KMS-11 (cell line): ENCODE measurements at regions not wholly inside any gene's neighbourhood (a gene's known extent, or its start where the extent isn't known, plus 50 kb on each side); places are given as distances from the start of the nearest gene placed in this dataset.

Source experiments
- H2AFZ ChIP-seq: fragments of 200-600 bp; sonication (generic); 2 replicates; pipeline ENCODE4 v1.6.1; 2016; ENCODE audit warnings: antibody characterized with exemption, mixed run types, low read depth
- H3K27ac ChIP-seq: fragments of 200-600 bp; sonication (generic); 2 replicates; pipeline ENCODE4 v1.6.1; 2016; ENCODE audit warnings: mild to moderate bottlenecking, mixed run types
- H3K27me3 ChIP-seq: fragments of 200-600 bp; sonication (generic); 2 replicates; pipeline ENCODE4 v1.6.1; 2017; ENCODE audit warnings: mild to moderate bottlenecking, low read depth, mixed run types, moderate library complexity; ENCODE audit not compliant: insufficient read depth
- H3K36me3 ChIP-seq: fragments of 200-600 bp; sonication (generic); 2 replicates; pipeline ENCODE4 v1.6.1; 2017; ENCODE audit warnings: mild to moderate bottlenecking, mixed run types; ENCODE audit not compliant: insufficient read depth
- H3K4me1 ChIP-seq: fragments of 200-600 bp; sonication (generic); 2 replicates; pipeline ENCODE4 v1.6.1; 2016; ENCODE audit warnings: mild to moderate bottlenecking, low read depth, mixed run types; ENCODE audit not compliant: poor library complexity, severe bottlenecking
- H3K4me2 ChIP-seq: fragments of 200-600 bp; sonication (generic); 2 replicates; pipeline ENCODE4 v1.7.0; 2016; ENCODE audit warnings: mild to moderate bottlenecking, mixed run types
- H3K4me3 ChIP-seq: fragments of 200-600 bp; sonication (generic); IDR thresholded peaks from 2 replicates; pipeline ENCODE4 v1.6.1; 2017; ENCODE audit warnings: low read depth, low read length, mixed read lengths; ENCODE audit not compliant: insufficient read depth
- H3K79me2 ChIP-seq: fragments of 200-600 bp; sonication (generic); 2 replicates; pipeline ENCODE4 v1.6.1; 2016; ENCODE audit warnings: low read depth, mixed run types; ENCODE audit not compliant: insufficient read depth
- H3K9ac ChIP-seq: fragments of 200-600 bp; sonication (generic); 2 replicates; pipeline ENCODE4 v1.6.1; 2016; ENCODE audit warnings: mild to moderate bottlenecking, mixed run types
- H4K20me1 ChIP-seq: fragments of 200-600 bp; sonication (generic); 2 replicates; pipeline ENCODE4 v1.6.1; 2016; ENCODE audit warnings: mild to moderate bottlenecking, mixed run types; ENCODE audit not compliant: insufficient read depth
- CTCF ChIP-seq: fragments of 200-600 bp; sonication (generic); conservative IDR thresholded peaks from 2 replicates; pipeline ENCODE4 v1.6.1; 2017; ENCODE audit warnings: low read depth, mild to moderate bottlenecking, antibody characterized with exemption, low read length, moderate library complexity, mixed read lengths

- Histone ChIP-seq H3K27ac (no peak overlapping the region), H3K4me1 (peaks cover 17% of the 10 kb centered on the region), H3K79me2 (no peaks in the 10 kb centered on the region), H3K9ac (no peak overlapping the region), H3K4me2 (peak overlapping the region; percentile 30), H3K27me3 (no peaks in the 10 kb centered on the region), H3K4me3 (no peak overlapping the region), H4K20me1 (no peaks in the 10 kb centered on the region), H2AFZ (no peak overlapping the region), H3K36me3 (no peaks in the 10 kb centered on the region)
- no peak for TF ChIP-seq CTCF
Measured at GRCh38 chr5:92652756-92653155, 928.3 kb downstream of the NR2F1-AS1 start.

- no peak overlapping the region for H2AFZ ChIP-seq
- H3K4me2 ChIP-seq: no peak overlapping the region
- peaks cover 27% of the 10 kb centered on the region for H3K4me1 ChIP-seq
Measured at GRCh38 chr5:92644266-92644886, 936.6 kb downstream of the NR2F1-AS1 start.

GRCh38 chr5:92641031-92641962, 939.7 kb downstream of the NR2F1-AS1 start:
- Histone ChIP-seq H3K4me3 (no peak overlapping the region), H3K27me3 (no peaks in the 10 kb centered on the region), H3K9ac (peak overlapping the region; percentile 52), H3K79me2 (no peaks in the 10 kb centered on the region), H3K36me3 (no peaks in the 10 kb centered on the region), H3K4me1 (peaks cover 27% of the 10 kb centered on the region), H3K4me2 (peak overlapping the region; percentile 86), H3K27ac (peak overlapping the region; percentile 73), H2AFZ (peak overlapping the region; percentile 65), H4K20me1 (no peaks in the 10 kb centered on the region)
- no peak for TF ChIP-seq CTCF

More at GRCh38 chr5:92644266-92644886, 936.6 kb downstream of the NR2F1-AS1 start:
- Histone ChIP-seq H3K4me3 (no peak overlapping the region), H3K27ac (no peak overlapping the region), H3K36me3 (no peaks in the 10 kb centered on the region), H3K79me2 (no peaks in the 10 kb centered on the region), H3K27me3 (no peaks in the 10 kb centered on the region), H3K9ac (no peak overlapping the region), H4K20me1 (no peaks in the 10 kb centered on the region)
- no peak for TF ChIP-seq CTCF

- TF ChIP-seq CTCF: no peak
- H3K9ac ChIP-seq: 0 out of 2 replicates have a peak overlapping the region, but pooled peaks have one; percentile 52
- peaks cover 27% of the 10 kb centered on the region for H3K4me1 ChIP-seq
- H3K4me2 ChIP-seq: peak overlapping the region; percentile 86
- no peaks in the 10 kb centered on the region for H3K79me2 ChIP-seq
- H3K27me3 ChIP-seq: no peaks in the 10 kb centered on the region
- H3K4me3 ChIP-seq: no peak overlapping the region
- H3K27ac ChIP-seq: peak overlapping the region; percentile 73
- no peaks in the 10 kb centered on the region for H4K20me1 ChIP-seq
- H3K36me3 ChIP-seq: no peaks in the 10 kb centered on the region
- H2AFZ ChIP-seq: peak overlapping the region; percentile 65
Measured at GRCh38 chr5:92640340-92640739, 940.7 kb downstream of the NR2F1-AS1 start.
